ENCODE measurements at regions not wholly inside any gene's neighbourhood (a gene's known extent, or its start where the extent isn't known, plus 50 kb on each side); places are given as distances from the start of the nearest gene placed in this dataset.

DNA sequence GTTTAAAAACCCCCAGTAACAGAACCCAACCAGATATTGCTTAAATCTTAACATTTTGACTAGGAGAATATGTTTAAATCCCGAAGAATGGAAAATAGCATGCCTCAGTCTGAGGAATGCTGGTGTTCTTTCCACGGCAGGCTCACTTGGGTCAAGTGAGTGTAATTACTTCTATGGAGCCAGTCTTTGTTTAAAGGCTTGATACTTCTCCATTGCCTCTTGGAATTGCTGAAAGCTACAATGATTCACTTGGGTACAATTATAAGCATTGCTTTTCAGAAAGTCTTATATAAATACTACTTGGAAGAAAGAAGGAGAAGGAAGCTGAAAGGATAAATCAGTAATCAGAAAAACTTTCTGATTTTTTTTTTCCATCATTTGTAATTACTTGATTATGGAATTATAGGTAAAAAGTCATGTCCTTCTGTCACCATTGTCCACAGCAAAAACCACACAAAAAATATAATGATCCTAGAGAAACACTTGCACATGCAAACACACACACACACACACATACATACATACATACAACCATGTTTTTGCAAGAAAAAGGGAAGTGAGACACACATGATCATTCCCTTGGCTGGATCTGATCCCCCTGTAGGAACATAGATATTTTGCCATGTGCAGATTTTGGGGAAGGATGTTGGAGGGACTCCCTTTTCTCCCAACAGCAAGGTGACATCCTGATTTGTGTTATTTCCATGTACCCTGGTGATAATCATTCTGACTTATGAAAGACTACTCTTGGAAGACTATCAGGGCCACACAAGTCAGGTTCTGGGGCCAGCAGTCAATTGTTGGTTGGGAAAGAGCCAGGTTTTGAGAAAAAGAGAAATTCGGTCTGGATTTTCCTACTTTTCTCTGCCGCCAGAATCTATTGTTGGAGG lies 396.0 kb upstream of the BTBD3 start:
- CTCF ChIA-PET: no interaction called here

More for the DNA sequence above, 396.0 kb upstream of the BTBD3 start:
- H3K27ac Mint-ChIP-seq: no peak overlapping the region
- peaks cover 22% of the 10 kb centered on the region for H3K36me3 Mint-ChIP-seq
- no peaks in the 10 kb centered on the region for H3K27me3 Mint-ChIP-seq (ENCODE audit: low read depth)
- peaks cover 28% of the 10 kb centered on the region for H3K9me3 Mint-ChIP-seq
- peaks cover 5% of the 10 kb centered on the region; the same call in 1 of the 2 replicates for H3K4me1 Mint-ChIP-seq
- no peak for DNase-seq (ENCODE audit: low spot score)
- TF ChIP-seq, protein P1, sequence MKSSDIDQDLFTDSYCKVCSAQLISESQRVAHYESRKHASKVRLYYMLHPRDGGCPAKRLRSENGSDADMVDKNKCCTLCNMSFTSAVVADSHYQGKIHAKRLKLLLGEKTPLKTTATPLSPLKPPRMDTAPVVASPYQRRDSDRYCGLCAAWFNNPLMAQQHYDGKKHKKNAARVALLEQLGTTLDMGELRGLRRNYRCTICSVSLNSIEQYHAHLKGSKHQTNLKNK (CRISPR knock-in tag; IDR thresholded peaks at IDR 0.05): no peak
- TF ChIP-seq TEAD4 (CRISPR knock-in tag; IDR thresholded peaks at IDR 0.05) (no peak), SMAD4 (CRISPR knock-in tag; IDR thresholded peaks at IDR 0.05) (no peak), CREM (CRISPR knock-in tag; IDR thresholded peaks at IDR 0.05) (no peak), GTF2I (CRISPR knock-in tag; conservative IDR thresholded peaks at IDR 0.05) (no peak), JUN (CRISPR knock-in tag; IDR thresholded peaks at IDR 0.05) (no peak), ZNF396 (CRISPR knock-in tag; IDR thresholded peaks at IDR 0.05; ENCODE audit: borderline replicate concordance) (no peak), NFYB (CRISPR knock-in tag; conservative IDR thresholded peaks at IDR 0.05; ENCODE audit: low read depth) (no peak), FOXJ3 (CRISPR knock-in tag; IDR thresholded peaks at IDR 0.05; ENCODE audit: borderline replicate concordance) (no peak), ZNF423 (CRISPR knock-in tag; IDR thresholded peaks at IDR 0.05) (no peak), ZNF263 (CRISPR knock-in tag; IDR thresholded peaks at IDR 0.05; ENCODE audit: low read depth) (no peak), OVOL2 (CRISPR knock-in tag; IDR thresholded peaks at IDR 0.05; ENCODE audit: borderline replicate concordance) (no peak), JAZF1 (CRISPR knock-in tag; IDR thresholded peaks at IDR 0.05) (no peak)
- TF ChIP-seq, protein P2, sequence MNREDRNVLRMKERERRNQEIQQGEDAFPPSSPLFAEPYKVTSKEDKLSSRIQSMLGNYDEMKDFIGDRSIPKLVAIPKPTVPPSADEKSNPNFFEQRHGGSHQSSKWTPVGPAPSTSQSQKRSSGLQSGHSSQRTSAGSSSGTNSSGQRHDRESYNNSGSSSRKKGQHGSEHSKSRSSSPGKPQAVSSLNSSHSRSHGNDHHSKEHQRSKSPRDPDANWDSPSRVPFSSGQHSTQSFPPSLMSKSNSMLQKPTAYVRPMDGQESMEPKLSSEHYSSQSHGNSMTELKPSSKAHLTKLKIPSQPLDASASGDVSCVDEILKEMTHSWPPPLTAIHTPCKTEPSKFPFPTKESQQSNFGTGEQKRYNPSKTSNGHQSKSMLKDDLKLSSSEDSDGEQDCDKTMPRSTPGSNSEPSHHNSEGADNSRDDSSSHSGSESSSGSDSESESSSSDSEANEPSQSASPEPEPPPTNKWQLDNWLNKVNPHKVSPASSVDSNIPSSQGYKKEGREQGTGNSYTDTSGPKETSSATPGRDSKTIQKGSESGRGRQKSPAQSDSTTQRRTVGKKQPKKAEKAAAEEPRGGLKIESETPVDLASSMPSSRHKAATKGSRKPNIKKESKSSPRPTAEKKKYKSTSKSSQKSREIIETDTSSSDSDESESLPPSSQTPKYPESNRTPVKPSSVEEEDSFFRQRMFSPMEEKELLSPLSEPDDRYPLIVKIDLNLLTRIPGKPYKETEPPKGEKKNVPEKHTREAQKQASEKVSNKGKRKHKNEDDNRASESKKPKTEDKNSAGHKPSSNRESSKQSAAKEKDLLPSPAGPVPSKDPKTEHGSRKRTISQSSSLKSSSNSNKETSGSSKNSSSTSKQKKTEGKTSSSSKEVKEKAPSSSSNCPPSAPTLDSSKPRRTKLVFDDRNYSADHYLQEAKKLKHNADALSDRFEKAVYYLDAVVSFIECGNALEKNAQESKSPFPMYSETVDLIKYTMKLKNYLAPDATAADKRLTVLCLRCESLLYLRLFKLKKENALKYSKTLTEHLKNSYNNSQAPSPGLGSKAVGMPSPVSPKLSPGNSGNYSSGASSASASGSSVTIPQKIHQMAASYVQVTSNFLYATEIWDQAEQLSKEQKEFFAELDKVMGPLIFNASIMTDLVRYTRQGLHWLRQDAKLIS (CRISPR knock-in tag; IDR thresholded peaks at IDR 0.05; ENCODE audit: borderline replicate concordance): no peak
- TF ChIP-seq, protein P3, sequence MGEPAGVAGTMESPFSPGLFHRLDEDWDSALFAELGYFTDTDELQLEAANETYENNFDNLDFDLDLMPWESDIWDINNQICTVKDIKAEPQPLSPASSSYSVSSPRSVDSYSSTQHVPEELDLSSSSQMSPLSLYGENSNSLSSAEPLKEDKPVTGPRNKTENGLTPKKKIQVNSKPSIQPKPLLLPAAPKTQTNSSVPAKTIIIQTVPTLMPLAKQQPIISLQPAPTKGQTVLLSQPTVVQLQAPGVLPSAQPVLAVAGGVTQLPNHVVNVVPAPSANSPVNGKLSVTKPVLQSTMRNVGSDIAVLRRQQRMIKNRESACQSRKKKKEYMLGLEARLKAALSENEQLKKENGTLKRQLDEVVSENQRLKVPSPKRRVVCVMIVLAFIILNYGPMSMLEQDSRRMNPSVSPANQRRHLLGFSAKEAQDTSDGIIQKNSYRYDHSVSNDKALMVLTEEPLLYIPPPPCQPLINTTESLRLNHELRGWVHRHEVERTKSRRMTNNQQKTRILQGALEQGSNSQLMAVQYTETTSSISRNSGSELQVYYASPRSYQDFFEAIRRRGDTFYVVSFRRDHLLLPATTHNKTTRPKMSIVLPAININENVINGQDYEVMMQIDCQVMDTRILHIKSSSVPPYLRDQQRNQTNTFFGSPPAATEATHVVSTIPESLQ (CRISPR knock-in tag; IDR thresholded peaks at IDR 0.05): no peak
- TF ChIP-seq, protein P4, sequence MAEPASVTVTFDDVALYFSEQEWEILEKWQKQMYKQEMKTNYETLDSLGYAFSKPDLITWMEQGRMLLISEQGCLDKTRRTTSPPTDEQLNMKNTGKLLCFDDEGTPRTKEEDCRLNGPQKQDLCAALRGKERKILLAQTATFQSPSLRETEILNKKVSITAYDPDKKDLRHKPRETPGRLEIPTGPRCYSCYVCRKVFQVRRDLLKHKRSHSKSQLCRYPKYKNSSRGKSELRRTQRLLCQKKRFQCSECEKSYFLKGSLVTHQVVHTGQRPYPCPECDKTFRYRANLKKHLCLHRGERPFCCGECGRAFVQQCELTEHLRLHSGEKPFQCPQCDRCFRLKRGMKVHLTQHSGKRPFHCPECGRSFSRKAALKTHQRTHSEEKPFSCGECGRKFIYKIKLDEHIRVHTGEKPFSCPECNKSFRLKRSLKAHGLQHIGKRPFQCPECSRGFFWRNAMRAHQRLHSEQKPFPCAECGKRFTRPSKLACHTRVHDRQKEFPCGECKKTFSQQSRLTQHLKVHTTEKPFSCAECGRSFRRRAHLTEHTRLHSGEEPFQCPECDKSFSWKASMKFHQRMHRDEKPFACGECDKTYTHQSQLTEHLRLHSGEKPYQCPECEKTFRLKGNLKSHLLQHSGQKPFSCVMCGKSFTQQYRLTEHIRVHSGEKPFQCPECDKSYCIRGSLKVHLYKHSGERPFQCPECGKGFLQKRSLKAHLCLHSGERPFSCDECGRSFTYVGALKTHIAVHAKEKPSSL (CRISPR knock-in tag; conservative IDR thresholded peaks at IDR 0.05): no peak
- TF ChIP-seq, protein P5, sequence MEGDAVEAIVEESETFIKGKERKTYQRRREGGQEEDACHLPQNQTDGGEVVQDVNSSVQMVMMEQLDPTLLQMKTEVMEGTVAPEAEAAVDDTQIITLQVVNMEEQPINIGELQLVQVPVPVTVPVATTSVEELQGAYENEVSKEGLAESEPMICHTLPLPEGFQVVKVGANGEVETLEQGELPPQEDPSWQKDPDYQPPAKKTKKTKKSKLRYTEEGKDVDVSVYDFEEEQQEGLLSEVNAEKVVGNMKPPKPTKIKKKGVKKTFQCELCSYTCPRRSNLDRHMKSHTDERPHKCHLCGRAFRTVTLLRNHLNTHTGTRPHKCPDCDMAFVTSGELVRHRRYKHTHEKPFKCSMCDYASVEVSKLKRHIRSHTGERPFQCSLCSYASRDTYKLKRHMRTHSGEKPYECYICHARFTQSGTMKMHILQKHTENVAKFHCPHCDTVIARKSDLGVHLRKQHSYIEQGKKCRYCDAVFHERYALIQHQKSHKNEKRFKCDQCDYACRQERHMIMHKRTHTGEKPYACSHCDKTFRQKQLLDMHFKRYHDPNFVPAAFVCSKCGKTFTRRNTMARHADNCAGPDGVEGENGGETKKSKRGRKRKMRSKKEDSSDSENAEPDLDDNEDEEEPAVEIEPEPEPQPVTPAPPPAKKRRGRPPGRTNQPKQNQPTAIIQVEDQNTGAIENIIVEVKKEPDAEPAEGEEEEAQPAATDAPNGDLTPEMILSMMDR (IDR thresholded peaks at IDR 0.05): no peak
- POLR2A ChIA-PET: no interaction called here
- ATAC-seq: no peak
- H3K4me3 Mint-ChIP-seq: no peak overlapping the region
